Fibroblast of skin of right biceps (primary cell): ENCODE measurements at regions not wholly inside any gene's neighbourhood (a gene's known extent, or its start where the extent isn't known, plus 50 kb on each side); places are given as distances from the start of the nearest gene placed in this dataset.
A peak's percentile ranks its signal among the peaks of the same experiment; 100 is the strongest.
"Not testable (repeated sequence)": the region's sequence is repeated elsewhere in the genome, so short reads cannot be mapped to it uniquely, and the experiment has no call there.

Experiments used
- DNase-seq: peaks from one replicate; pipeline ENCODE4 v3.0.0-alpha.2; 2013

- peak; percentile 97 for DNase-seq
Measured at GRCh38 chr14:87628129-87628528, 364.9 kb downstream of the GALC start.

DNA sequence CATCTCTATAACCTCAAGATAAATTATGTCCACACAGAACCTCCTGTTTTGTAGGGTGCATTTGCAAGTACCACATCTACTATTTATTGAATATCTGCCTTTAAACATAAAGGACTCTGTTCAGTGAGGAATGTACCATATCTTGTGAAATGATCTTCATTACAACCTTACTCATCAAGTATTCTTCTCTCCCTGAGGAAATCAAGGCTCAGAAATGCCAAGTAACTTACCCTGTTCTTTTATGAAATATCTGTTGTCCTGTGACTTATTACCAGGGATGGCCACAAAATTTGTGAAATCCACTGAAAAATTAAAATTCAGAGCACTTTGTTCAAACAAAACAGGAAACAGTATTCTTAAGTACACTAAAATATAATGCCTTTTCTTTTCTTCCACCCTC is 366.7 kb downstream of the GALC start:
- DNase-seq, result peak; percentile 53

DNA sequence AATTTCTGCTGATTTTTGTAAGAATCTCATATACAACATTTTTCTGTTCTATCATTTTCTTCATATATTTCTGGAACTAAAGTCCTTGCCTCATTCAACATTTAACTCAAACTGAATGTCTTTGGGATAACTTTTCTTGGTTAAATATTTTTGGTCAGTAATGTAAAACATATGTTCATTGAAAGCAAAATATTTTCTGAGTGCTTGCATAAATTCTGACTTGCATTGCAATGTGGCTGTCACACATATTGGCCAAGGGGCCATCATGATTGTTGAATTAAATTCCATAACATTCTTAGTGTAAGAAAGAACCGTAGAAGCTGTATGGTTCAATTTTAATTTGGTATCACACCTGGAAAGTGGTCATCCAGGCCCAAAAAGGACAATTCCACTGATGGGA is 369.4 kb downstream of the GALC start:
- DNase-seq, result peak; percentile 61

DNA sequence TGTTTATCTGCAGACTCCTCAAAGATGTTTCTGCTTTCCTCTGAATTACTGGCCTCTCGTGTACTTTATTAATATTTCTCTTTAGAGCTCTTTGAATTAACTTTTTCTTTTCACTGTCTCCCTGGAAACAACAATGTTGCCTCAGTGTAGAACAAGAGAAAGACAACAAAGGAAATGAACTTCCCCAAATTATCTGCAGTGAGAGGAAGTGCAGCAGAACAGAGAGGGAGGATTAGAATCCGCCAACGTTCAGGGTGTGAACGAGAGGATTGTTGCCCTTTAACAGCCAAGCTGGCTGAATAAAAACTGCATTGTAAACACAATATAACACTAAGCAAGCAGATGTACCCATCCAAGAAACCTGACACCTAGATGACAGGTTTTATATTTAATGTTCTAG is 375.9 kb downstream of the GALC start:
- DNase-seq, result no peak

DNA sequence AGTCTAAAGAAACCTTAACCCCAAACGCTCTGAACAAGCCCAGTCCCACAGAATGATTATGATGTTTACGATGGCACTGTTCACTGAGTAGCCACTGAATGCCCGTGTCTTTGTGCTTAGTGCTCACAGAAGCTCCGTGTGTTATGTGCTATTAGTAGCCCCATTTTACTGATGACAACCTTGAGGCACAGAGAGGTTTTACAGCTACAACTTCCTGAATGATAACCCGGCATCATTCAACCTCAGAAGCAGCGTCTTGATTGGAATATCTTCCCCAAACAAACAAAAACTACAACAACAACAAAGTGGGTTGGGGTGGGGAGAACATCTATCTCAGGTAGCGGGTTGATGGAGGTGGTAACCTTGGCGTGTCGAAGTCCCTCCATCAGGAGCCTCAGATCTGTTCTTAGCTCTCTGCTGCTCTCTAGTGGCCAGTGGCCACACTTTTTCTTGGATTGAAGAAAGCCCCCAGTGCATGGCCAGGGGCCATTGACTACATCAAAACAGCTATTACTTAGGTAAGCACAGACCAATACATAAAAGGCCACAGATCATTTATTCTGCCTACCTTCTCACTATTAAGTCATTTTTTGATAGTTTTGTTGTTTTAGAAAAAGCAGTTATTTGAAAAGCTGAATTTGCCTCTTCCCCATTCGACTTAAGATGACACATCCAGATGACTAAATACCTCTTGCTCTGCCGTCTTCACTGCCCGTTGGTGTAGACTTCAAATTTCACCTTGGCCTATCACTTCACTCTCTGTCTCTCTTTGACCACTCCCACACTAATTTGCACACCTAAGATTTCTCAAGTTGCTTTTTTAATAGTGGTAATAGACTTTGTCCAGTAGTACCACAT is 376.9 kb downstream of the GALC start:
- DNase-seq, result peak; percentile 60

DNA sequence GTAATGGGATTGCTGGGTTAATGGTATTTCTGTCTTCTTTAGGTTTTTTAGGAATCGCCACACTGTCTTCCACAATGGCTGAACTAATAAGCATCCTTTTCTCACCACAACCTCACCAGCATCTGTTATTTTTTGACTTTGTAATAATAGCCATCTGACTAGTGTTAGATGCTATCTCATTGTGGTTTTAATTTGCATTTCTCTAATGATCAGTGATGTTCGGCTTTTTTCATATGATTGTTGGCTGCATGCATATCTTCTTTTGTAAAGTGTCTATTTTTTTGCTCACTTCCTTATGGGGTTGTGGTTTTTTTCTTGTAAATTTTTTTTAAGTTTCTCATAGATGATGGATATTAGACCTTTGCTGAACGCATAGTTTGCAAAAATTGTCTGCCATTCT is 377.9 kb downstream of the GALC start:
- peak; percentile 85 for DNase-seq

DNA sequence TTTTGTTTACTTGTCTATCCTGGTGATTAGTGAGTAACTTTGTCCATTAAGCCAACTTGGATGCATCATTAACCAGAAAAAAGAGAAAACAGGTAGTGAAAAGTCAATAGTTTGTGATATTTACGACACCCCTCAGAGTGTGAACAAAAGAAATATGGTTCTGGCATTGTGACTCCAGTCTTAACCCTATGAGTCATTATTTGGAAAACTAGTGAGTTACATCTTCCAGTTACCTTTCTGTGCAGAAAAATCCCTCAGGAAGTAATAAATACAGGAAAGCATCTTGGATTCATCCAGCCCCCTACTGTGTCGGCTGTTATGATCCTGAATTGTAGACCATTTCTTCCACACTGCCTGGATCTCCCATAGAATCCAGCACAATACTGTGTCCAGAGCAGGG is 379.1 kb downstream of the GALC start:
- peak; percentile 52 for DNase-seq

DNA sequence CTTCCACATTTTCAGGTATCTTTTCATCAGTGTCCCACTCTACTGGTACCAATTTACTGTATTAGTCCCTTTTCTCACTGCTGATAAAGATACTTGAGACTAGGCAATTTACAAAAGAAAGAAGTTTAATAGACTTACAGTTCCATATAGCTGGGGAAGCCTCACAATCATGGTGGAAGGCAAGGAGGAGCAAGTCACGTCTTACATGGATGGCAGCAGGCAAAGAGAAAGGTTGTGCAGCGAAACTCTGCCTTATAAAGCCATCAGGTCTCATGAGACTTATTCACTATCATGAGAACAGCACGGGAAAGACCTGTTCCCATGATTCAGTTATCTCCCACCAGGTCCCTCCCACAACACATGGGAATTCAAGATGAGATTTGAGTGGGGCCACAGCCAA is 385.9 kb downstream of the GALC start:
- not testable (repeated sequence) for DNase-seq

DNA sequence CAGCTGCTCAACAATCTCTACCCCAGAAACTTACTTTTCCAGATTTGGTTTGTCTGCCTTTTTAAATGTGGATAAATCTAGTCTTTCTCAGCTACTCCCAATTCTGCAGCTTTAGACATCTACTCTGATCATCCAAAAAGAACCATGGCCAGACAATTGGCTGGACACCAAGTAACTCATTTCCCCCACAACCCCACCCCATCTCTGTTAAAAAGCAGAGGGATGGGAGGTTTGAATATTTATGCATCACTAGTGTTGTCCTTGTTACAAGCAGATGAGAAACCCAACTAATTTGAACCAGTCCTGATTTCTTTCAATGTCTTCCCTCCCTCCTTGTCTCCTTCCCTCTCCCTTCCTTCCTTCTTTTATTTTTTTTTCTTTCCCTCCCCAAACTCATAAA is 391.9 kb downstream of the GALC start:
- DNase-seq, result no peak

GRCh38 chr14:87600240-87600639 is 392.7 kb downstream of the GALC start:
- peak; percentile 7 for DNase-seq

DNA sequence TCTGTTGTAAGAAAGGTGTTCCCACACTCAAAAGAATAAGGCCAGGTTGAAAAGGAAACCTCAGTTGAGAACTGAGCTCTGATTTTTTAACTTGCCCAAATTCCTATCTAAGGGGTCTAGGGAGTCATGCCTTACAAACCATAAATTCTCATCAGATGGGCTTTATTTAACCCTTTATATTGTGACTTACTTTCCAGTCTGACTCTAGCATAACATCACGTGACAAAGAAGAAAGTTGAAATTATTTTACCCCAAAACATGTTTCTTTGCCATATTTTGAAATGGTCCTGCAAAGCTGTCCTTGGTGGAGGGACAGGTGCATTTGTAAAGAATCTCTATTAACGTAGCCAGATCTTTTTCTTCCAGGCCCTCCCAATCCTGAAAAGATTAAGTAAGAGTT is 411.7 kb downstream of the GALC start:
- no peak for DNase-seq

DNA sequence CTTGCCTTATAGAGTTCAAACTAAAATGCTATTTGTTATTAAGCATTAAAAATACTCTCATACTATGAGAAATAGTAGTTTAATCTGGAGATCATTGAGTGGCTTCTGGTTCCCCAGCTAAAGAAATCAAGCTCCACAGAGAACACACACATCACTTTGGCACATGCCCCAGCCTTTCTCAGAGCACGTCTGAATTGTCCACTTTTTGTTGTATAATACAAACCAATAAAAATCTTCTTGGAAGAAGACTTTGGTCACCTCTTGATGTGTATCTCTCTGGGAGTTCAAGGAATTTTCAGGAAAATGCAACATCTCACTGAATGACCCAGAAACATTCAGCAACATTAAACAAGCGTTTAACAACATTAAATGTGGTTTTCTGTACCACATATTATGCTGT is 413.9 kb downstream of the GALC start:
- DNase-seq, result no peak

- no peak for DNase-seq
Measured at GRCh38 chr14:87575378-87575777, 417.6 kb downstream of the GALC start.

DNA sequence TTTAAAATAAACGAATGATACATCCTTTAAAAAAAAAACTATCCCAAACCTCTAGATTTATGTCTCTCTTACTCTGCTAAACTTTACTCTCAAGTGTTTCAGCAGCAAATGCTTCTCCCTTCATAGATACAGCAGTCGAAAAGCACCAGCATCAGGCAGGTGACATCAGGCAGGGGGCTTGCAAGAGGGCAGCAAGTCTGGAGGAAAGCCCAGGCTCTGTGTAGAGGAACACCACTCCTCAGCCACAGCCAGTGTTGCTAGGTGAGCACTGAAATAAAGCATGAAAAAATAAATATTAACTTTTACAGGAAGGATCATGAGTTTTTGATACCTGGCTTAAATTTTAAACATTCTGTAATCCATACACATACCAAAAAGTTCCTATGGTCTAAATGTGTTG is 419.4 kb downstream of the GALC start:
- DNase-seq, result no peak

- DNase-seq, result no peak
Measured at GRCh38 chr14:87567618-87568295, 425.2 kb downstream of the GALC start.

DNA sequence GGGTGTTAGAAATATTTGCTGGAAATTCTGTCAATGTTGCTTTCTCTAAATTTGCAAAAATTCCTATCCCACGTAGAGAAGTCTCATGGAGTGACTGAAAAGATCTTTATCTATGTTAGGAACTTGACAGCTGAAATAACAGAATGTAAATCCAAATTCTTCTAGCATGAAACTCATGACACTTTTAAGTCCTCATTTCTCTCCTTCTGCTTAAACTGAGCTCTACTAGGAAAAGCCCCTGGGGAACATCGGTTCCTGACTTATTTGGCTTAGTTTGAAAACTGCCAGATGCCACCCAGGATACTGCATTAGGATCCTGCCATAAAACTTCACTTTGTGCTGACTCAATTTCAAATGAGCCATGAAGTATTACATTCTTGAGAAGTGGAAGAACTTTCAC is 426.0 kb downstream of the GALC start:
- peak; percentile 93 for DNase-seq

DNA sequence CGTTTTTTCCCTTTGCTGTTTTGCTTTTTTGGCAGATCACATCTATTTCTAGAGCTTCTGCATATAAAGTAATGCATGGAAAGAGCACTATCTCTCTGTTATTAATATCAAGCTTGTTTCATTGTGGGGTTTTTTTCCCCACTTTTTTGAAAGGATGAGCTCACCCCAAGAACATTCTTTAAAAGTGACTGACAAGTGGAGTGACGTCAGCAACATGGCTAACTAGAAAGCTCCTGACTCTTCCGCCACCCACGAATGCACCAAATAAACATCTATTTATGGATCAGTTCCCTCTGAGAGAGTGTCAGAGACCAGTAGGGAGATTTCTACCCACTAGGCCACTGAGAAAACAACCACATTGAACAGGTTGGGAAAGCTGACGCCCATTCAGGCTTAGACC is 445.4 kb downstream of the GALC start:
- DNase-seq, result no peak

- DNase-seq, result no peak
Measured at GRCh38 chr14:87542288-87542687, 450.7 kb downstream of the GALC start.

GRCh38 chr14:87540339-87540738 is 452.6 kb downstream of the GALC start:
- peak; percentile 1 for DNase-seq

DNA sequence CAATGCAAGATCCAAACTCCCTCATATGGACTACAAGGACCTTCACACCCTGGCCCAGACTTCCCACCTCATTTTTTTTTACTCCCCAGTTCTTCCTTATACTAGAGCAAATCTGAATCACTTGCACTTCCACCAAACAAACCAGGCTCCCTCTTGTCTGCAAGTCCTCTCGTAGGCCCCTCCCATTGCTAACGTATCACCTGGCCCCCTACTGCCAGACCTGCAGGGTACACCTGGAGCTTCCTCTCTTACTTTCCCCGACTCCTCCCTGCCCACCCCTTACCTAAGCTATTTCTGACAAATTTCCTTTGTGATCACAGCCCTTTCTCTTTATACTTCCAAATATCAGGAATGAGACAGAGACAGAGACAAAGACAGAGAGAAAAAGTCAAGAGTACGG is 463.9 kb downstream of the GALC start:
- no peak for DNase-seq

- DNase-seq, result no peak
Measured at GRCh38 chr14:87526731-87527130, 466.3 kb downstream of the GALC start.

DNA sequence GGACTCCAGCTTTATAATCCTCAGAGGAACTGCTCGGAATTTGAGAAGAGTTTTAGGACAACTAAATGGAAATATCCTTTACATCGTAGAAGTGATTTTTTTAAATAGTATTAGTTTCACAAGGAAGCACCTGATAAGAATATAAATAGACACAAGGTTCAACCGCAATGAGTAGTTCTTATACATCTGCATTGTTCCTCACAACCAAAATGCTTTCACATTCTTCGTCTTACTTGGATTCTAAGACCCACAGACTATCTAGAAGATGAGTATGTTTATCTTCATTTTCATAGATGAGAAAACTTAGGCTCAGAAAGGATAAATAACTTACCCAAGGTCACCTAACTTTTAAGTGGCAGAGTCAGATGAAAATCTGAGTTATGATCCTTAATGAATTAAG is 469.0 kb downstream of the GALC start:
- no peak for DNase-seq

GRCh38 chr14:87522575-87522974 is 470.4 kb downstream of the GALC start:
- no peak for DNase-seq

GRCh38 chr14:87508333-87508732 is 484.6 kb downstream of the GALC start:
- DNase-seq, result no peak

GRCh38 chr14:87503711-87504110 is 489.3 kb downstream of the GALC start:
- DNase-seq, result no peak
